ENCODE measurements at regions not wholly inside any gene's neighbourhood (a gene's known extent, or its start where the extent isn't known, plus 50 kb on each side); places are given as distances from the start of the nearest gene placed in this dataset.

DNA sequence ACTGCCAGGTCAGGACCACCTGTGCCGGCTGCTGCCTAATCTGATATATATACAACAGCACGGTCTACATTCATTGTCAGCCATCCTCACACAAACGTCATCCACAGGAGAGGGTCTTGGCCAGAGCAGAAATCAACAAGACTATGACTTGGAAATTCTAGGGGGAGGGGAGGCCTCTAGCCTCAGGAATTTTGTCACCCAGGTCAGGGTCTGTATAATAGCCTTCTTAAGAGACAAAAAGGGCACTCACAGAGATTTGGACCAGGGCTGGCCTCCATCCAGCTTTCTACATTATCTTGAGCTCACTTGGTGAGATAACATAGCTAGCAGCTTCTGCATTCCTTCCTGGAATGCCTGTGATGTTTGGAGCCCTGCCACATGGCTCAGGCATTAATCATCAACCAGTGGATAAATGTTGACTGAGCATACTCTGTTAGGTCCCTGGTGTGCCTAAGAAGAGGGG, 50.4 kb upstream of the CTIF start:
- peak; percentile 95 for DNase-seq (ENCODE audit: low read depth)

DNA sequence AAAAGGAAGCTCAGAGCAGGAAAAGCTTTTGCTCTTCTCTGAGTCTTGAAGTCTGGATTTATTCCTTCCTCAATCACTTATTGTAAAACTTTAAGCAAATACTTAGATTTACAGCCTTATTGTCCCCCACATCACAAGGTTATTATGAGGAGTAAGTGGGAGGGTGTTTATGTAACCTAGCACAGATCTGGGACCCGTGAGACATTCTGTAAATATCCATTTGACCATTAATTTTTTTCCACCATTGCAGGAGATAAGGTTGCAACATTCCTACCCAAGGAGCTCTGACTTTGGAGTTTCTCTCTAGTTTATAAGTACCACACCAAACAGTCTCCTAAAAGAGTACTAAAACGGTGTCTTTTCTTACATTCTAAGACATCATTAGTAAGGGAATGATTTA, 52.1 kb upstream of the CTIF start:
- DNase-seq (ENCODE audit: low read depth) = peak; percentile 97

DNA sequence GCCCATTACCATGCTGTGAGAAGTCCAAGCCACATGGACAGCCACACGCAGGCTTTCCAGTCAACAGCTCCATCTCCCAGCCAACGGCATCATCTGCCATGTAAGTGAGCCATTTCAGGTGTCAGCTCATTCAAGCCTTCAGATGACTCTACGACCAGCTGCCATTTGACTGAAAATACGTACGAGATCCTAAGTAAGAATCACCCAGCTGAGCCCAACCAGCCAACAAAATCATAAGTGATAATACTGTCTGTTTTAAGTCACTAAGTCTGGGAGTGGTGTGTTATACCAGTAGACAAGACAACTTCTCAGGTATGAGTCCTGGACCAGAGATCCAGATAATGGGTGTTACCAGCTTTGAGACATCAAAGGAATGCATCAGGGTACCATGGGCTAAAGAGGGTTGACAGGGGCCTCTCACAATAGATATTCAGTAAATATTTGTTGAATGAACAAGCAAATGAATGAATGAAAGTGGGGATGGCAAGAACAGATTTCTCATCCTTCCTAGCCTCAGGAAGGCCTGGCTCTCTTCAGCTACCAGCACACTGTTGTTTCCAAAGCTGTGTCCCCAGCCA, 52.9 kb upstream of the CTIF start:
- no peak for DNase-seq (ENCODE audit: low read depth)

DNA sequence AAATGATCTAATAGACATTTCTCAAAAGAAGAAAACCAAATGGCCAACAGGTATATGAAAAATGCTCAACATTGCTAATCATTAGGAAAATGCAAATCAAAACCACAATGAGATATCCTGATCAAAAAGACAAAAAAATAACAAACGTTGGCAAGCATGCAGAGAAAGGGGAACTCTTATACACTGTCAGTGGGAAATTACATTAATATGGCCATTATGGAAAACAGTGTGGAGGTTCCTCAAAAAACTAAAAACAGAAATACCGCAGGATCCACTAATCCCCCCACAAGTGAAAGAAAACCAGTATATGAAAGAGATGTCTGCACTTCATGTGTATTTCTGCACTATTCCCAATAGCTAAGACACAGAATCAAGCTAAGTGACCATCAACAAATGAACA, 57.7 kb upstream of the CTIF start:
- no peak for DNase-seq (ENCODE audit: low read depth)

DNA sequence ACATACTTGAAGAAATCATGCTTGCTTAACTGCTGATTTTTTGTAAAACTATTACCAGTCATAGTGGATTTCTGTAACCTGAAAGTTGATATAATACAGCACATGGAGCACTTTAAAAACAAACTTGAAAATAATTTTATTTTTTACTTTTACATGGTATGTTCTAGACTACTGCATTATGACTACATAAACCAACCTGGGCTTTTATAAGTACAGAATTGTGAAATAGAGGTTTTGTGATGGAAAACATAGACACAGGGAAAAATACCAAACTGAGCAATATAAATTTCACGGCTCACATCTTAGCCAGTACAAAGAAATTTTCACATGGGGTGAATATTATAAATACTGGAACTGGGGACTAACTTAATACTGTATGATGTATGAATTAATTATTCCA, 59.3 kb upstream of the CTIF start:
- peak; percentile 82 for DNase-seq (ENCODE audit: low read depth)

DNA sequence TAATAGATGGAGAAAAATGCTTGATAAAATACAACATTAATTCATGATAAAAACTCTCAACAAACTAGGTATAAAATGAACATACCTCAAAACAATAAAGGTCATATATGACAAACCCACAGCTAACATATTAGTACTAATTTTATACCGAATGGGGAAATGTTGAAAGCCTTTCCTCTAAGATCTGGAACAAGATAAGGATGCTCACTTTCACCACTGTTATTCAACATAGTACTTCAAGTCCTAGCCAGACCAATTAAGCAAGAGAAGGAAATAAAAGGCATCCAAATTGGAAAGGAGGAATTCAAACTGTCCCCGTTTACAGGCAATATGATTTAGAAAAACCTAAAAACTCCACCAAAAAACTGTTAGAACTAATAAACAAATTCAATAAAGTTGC, 61.5 kb upstream of the CTIF start:
- DNase-seq (ENCODE audit: low read depth) = peak; percentile 71

DNA sequence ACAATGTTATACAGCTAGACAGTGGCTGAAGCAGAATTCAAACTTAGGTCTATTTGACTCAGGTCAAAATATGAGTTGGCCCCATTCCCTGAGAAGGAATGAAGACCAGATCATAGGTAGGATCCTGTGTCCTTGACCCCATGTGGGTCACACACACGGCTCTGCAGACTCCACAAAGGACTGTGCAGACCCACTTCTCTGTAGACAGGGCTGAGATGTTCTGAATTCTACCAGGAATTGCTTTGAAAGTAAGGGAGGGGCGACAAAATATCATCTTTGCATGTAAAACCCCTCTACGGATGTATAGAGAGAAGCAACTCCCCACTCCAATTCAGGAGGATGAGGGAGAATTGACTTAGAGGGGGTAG, 62.3 kb upstream of the CTIF start:
- DNase-seq (ENCODE audit: low read depth) = no peak

DNA sequence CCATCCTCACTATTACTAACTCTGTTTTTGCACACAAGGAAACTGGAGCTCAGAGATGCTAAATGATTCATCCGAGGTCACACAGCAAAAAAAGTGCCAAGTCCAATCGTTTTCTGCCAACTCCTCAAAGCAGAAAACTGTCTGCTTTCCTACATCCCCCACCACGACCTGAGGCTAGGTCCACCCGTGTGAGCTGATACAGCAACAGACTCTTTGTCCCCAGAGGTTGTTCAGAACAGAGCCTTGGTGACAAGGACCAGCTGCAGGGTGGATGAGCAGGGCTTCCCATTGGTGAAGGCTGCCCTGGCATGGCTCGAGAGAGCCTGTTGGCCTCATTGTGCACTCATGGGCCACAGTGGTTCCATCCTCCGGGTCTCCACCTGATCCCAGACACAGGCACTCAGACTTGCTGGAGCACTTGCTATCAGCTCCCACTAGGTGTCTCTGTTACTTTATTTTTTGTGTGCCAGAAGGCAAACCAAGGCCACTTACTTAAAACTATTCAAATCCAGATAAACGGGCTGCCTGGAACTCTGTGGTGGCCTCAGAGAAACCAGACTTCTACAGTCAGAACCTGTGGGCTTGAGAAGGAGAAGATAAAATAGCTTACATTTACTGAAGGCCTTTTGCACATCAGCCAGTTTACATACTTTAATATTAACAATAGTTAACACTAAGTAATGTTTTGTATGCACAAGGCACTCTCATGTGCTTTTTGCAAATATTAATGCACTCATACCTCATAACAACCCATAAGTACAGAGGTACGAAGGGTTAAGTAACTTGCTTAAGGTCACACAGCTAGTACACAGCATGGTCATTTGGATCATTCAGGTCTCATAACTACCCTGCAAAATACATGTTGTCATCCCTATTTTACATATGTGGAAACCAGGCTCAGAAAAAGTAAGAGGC, 62.9 kb upstream of the CTIF start:
- peak; percentile 83 for DNase-seq (ENCODE audit: low read depth)

DNA sequence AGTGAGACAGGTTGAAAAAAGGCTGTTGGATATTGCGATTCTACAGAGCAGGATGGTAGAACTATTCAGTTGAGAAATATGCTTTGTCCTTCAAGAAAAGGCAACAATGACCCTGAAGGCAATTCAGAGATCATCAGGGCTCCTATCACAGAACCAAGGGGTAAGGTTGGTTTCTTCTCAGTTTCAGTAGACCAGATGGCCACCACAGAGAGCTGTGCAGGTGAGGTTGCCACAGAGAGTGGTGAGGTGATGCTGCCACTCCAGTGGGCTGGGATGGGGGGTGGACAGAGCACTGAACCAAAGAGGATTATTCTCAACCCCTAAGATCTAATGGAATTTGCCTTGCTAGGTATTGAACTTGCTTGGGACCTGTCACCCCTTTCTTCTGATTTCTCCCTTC, 64.6 kb upstream of the ZBTB7C start:
- no peak for DNase-seq (ENCODE audit: low read depth)

DNA sequence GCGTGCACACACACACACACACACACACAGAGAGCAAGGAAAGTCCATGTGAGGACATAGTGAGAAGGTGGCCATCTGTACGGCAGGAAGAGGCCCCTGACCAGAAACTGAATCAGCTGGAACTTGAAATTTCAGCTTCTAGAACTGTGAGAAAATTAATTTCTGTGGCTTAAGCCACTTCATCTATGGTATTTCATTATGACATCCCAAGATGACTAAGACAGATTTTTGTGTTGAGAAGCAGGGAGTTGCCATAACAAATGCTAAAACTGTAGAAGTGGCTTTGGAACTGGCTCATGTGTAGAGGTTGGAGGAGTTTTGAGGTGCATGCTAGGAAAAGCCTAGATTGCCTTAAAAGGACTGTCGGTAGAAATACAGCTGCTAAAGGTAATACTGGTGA, 63.4 kb upstream of the ZBTB7C start:
- peak; percentile 80 for DNase-seq (ENCODE audit: low read depth)

DNA sequence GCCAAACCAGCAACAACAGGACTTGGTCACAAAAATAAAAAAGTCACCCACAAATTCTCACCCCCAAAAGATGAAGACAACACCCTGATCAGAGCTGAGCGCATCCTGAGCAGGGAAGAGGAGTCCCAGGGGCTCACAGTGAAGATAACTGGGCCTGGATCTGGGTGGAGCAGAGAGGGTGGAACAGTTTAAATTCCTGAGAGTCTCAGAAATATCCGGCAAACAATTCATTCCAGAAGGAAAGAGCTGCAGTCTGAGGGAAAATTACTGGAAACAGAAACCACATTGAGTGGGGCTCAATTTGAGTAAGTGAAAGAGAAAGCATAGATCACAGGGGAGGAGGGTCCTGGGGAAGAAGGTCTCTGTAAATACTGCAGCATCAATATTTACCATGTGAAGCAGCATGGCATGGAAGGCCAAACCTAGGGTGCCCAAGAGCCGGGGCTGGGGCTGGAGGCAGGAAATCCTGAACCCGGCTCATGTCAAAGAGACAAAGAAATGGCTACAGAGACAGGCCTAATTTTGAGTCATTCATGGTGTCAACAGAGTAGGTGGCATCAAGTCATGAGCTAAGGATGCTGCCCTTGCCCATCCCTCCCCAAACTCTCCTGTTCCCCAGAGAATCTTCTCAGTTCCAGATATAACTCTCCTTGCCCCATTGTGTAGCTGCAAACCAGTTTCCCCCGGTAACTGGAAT, 61.4 kb upstream of the ZBTB7C start:
- no peak for DNase-seq (ENCODE audit: low read depth)

DNA sequence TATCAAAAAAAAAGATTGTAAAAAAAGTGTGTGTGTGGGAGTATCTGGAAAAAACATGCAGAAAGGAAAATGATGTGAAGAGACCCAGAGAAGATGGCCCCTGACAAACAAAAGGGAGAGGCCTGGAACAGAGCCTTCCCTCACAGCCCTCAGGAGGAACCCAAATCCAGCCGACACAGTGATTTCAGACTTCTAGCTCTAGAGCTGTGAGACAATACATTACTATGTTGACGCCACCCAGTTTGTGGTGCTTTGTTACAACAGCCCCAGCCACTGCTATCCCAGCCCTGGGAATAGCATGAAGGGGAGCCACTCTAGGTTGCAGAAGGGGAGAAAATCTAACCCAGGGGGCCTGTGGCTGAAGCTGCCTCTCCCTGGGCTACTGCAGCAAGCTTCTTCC, 59.0 kb upstream of the ZBTB7C start:
- DNase-seq (ENCODE audit: low read depth) = no peak

DNA sequence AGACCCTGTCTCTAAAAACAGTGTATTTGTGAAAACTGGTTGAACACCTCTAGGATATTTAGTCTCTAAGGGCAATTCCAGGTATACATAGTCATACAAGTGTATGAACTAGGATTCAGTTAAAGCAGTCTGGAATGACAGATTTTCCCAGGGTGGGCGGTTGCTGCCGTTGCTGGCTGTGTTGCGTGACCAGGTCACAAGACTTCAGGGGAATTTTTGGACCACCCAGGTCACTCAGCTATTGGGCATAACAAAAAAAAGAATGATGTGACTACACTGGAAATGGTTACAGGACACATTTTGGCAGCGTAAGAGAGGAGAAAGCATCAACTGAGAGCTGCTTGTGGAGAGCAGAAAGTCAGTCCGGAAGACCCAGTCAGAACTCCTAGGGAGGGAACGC, 58.0 kb upstream of the ZBTB7C start:
- no peak for DNase-seq (ENCODE audit: low read depth)

DNA sequence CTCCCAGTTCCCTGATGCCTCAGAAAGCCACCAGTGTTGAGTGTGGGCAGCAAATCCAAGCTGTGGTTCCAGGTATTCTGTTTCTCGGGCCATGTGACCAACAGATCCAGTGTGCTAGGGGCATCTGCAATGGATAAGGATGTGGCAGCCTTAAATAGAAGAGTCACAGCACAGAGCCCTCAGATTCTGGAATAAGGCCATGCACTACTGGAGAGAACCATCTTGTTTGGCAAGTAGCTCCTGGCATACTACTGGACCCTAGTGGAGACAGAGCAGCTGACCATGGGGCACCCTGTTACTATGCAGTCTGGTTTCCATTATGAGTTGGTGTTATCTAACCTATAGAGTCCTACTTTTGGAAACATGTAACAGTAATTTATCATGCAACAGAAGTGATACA, 53.3 kb upstream of the ZBTB7C start:
- no peak for DNase-seq (ENCODE audit: low read depth)

DNA sequence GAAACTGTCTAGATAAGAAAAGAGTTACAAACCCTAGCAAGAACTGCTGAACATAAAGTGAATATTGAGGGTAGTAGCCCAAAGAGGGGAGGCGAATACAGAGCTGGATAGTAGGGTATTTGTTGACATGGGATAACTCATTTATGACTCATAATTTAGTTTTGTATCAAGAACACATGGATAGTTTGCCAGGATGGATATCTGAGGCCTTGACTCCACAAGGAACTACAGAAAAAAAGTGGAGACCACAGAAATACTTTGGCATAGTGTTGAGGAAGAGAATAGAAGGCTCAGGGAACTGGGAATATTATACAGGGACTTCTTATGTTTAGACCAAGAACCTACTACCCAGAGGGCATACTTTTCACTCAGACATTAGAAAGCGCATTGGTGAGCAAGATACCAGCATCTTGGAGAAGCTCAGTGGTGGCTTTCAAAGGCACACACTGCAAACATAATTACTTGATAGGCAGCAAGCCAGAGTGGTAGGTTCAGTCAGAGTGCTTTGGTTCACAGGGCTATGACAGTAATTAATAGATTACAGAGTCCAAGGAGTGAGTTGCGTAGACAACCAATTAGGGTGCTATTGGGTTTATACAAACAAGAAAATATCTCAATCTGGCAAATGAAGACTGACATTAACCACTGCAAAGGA, 51.9 kb upstream of the ZBTB7C start:
- DNase-seq (ENCODE audit: low read depth) = peak; percentile 47

DNA sequence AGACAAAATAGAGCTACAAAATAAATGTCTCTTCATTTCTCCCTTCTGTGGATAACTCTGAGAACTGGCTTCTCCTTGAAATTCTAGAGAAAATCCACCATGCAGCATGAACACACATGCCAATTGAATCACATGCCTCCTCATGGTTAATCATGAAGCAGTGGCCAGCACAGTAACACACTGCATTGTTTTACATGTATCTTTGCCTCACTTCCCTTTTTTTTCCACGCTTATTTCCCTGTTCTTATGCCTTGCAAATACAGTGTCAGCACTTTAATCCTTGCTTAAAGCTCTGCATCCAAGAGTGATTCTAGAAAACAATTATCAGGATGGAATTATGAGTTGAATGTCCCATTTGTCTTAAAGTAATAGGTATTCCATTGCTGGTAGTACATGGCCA, 50.3 kb upstream of the ZBTB7C start:
- no peak for DNase-seq (ENCODE audit: low read depth)

DNA sequence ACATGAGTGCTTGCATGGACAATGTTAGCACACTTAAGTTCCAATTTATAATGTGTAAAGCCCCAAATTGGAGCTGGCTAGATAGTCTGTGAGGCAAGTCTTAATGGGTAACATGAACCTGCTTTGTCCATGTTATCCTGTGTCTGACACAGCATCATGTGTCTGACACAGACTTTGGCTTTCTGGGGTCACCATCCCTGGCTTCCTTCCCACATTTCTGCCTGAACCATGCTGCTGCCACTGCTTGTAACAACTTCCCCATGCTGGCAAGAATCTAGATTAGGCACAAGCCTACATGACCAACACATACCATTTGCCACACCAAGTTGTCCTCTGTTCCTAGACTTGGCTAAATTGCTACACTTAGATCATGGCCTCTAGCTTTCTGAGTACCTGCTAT, 49.8 kb upstream of the ZBTB7C start:
- DNase-seq (ENCODE audit: low read depth) = no peak

Measured in amniotic epithelial cell (primary cell).